NCI-H82 treated with DMSO at 0.1 percent for 48 hours (cell line): ENCODE measurements at regions not wholly inside any gene's neighbourhood (a gene's known extent, or its start where the extent isn't known, plus 50 kb on each side); places are given as distances from the start of the nearest gene placed in this dataset.

Experiments
- DNase-seq: peaks from one replicate; lab custom pipeline; 2025; ENCODE audit not compliant: unreplicated experiment; lab: John Stamatoyannopoulos, UW

DNA sequence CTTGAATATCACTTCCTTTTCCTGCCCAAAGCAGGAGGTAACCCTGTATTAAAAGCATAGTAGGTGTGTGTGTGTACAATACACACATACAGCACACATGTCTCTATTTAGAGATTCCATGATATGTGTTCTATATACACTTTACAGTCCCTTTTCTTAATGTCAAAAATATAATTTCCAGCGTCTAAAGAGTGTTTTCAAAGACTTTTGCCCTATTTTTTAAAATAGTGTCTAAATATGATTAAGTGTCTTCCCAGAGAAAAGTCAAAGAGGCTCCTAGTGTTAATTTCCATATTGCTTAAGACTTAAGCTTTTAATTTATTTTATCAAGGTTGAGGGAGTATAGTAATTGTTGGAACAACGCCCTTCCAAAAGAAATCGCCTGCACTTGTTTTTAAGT, 420.3 kb upstream of the POU3F3 start:
- DNase-seq, result no peak

DNA sequence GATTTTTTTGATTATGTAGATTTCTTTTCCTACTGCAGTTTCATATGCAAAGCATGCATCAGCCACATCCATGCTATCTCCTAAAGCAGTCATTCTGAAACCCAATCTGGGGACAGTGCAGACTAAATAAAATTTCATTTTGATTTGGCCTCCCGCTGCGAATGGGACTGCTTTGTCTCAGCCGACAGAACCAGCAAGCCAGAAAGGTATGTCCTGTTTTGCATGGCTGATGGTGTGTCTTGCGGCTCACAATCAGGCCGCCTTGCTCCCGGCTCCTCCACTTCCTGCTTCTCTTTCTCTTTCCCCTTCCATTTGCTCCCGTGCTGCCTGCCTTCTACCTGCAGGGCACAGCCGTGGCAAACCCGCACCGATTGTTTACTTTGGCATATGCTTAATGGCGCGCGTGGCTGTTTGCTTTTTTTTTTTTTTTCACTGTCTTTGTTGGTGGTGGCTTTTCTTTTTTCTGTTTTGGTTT, 419.6 kb upstream of the POU3F3 start:
- no peak for DNase-seq

DNA sequence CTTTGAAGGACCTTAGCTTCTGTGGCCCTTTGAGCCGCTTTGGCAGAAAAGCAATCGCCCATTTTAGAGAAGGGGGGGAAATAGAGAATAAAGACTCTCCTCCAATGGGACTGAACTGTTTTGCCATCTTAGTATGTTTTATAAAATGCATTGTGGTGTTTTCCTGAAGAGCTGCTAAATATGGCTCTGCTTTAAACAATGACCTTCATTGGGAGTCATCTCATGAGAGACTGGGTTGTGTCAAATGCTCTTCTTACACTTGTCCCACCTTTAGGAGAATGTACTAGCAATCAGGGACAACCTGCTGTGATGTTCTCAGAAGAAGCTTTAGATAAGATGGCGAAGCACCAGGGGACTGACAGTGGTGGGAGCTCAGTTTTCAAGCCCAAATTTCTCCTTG, 418.9 kb upstream of the POU3F3 start:
- DNase-seq, result no peak

DNA sequence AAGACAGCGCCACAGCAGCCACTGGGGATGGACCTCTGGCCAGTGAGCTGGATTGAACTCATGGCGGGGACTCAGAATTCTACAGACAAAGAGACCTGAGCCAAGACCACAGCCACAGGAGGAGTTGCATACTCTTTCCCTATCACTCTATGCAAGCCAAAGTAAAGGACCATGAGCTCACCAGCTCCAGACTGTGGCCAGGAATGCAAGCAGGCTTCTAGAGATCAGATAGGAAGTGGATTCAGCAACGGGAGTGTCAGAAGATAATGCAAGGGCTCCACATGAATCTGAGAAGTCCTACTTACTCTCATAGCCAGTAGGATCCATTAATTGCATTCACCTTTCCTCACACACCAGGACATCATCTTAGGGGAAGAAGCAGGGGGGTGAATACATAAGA, 415.4 kb upstream of the POU3F3 start:
- no peak for DNase-seq

DNA sequence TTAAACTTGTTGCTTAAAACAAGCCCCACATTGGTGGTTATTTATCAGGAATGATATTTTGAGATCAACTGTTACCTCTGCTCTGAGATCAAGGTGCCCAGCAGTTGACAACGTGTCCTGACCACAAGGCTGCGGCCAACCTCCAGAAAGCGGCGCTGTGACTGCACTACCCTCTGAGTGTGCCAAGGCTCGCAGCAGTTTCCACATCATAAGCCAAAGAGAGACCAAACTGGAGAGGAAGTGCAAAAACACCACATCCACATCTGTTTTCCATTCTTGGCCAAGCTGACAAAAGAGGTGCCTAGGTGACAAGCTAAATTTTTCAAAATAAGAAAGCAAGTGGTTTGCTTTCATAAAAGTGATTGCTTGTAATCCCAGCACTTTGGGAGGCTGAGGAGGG, 410.8 kb upstream of the POU3F3 start:
- no peak for DNase-seq

DNA sequence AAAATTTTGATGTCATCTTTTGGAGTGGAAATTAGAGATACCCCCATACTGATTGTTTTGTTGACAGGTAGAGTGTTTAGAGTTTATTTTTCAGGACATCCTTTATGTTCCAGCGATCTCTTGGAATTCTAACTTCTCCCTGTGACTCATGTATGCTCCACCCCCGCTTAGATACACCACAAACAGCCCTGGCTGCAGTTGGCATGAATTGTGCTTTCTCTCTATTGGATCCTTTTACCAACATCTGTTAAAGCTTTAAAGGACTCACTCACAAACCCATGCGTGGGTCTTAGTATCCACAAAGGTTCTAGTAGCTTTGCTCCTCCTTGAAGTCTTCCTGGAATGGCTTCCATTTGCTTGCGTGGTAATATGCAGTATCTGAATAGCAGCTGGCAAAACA, 409.5 kb upstream of the POU3F3 start:
- DNase-seq, result no peak

DNA sequence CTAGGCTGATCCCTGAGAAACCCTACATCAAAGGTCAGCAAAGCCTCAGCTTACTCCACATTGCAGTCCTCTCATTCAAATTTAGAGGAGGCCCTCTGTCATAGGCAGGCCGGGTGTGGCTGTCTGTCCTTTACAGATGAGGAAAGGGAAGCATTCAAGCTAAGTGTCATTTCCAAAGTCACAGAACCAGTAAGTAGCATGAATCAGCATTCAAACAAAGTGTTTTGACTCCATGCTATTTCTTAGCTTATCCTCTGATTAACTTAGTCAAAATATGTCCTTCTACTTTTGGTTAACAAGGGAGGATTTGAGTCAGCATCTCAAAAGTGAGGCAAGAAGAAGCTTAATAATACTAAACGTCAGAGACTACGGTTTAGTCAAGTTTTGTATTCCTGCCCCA, 409.0 kb upstream of the POU3F3 start:
- no peak for DNase-seq

DNA sequence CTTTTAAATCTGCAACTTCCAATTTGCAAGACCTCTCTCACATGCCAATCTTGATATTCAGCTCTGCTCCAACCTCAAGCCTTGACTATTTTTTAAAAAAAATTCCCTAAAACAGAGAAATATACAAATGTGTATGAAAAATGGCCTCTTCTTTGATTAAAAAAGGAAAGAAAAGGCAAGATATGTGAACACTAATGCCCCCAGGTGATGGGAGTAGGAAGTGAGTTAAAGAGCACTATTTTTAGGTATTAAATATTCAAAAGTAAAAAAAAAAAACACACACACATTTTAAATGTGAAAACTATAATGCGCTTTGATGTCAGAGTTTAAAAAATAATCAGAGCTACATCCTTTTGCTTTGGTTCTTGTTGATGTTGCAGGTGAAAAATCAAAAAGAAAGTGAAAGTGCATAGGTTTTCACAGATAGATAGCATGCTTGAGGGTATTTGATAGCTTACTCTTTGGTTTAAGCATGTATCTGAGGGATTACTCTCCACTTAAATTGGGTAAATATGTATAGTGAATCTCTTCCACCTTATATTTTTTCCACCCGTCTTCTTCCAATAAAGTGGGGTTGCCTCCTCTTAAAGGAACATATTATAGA, 406.0 kb upstream of the POU3F3 start:
- no peak for DNase-seq

DNA sequence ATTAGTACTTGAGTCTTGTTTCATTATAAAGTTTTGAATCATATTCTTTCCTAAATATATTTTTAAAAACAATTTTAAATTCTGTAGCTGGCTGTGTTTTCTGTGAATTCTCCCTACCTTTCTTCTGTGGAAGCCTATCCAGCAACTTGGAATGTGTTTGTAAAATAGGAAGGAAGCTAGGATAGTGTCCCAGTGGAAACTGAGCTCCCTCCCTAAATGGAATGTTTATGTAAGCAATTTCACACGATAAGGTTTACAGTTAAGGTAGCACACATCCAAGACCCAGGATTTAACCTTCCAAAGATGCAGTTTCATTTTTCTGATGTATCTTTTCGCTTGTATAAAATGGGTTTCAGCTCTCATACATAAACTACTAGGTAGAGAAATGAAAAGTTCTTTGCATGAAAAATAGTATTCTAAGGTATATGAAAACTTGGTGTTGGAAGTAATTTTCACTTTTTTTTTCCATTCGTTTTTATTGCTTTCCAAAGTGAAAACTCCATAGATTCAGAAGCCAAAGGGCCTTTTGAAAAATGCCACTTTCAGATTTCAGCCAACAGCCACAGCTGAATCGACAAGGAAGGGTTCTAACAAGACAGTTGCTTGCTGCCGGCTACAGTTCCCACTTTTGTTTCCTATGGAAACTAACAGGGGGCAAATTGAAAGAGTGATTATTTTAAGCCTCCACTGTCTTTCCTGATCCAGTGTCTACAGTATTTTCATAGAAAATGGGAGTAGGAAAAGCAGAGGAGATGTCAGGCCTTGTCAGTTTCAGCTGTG, 405.1 kb upstream of the POU3F3 start:
- DNase-seq, result no peak

DNA sequence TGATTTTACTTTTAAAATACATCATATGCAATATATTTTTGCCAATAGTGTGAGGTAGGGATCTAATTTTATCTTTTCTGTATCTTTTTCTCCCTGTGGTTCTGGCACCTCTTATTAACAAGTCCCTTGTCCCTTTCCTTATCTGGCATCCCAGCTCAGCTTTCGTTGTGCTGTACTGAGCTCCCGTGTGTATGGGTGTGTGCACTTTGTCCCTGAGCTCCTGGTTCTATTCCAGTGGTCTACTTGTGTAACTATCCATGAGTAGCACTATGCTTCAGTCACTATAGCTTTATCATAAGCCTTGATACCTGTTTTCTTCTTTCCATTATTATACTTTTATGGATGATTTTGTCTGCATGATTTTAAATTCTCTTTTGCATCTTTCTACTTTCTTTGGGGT, 401.4 kb upstream of the POU3F3 start:
- no peak for DNase-seq

DNA sequence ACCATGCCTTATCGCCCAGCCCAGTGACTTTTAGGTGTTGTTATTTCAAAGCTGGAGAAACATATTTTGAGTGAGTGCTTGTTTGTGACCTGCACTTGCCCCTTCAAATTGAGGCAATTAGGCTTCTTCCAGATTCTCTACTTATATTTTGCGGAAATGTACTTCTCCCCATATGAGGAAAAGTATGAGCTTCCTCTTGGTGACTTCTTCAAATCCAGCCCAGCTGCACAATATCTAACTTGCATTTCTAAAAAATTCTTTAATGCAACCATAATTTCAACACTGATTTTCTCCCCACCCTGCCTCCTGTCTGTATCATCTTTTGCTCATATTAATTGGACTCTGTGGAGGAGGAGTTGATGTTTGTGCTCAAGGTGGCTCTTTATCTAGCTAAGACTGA, 391.2 kb upstream of the POU3F3 start:
- no peak for DNase-seq

DNA sequence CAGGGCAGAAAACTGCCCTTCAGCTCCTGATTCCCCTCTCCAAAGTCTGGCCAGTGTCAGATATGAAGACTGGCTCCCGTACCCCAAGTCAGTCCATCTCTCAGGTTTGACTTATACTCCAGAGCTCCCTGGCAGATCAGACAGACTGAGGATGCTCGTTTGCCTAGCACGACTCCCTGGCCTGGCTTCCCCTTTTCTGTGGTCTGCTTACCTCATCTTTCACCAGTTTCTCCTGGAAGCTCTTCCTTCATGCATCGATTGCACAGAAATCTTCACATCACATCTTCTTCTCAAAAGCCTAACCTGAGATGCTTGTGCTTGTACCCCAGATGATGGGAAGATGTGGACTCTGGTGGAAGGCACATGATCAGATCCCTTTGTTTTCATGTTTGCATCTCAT, 387.9 kb upstream of the POU3F3 start:
- no peak for DNase-seq

DNA sequence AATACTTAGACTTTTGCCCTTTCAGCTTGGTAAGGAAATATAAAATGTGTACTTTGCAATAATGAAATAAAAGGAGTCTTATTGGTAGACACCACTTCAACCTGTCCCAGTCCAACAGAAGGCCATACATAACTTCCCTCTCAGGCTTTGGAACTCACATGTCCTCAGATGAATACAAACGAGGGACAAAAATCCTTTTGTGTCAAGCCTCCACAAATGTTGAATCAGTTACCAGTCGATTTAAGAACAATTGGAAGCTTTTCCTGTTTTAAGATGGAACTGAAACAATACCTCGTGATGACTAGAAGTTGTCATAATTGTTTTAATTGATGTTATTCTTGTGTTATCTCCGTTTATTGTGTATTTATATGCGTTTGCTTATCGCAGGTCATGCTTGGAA, 385.1 kb upstream of the POU3F3 start:
- no peak for DNase-seq

DNA sequence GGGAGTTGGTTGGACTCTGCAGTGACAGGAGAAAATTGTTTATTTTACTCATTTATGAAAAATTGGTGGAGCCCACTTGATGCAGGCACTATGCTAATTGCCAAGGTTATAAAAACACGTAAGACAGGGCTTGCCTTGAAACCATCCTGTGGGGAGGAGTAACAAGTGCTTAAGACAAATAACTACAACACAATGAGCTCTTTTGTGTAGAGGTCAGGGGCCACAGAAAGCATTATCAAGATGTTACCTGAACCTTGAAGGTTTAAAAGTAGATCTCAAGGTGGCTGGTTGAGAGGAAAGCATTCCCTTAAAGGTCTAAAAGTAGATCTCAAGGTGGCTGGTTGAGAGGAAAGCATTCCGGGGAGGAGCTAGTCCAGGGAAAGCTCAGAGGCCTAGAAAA, 381.8 kb upstream of the POU3F3 start:
- DNase-seq, result no peak

DNA sequence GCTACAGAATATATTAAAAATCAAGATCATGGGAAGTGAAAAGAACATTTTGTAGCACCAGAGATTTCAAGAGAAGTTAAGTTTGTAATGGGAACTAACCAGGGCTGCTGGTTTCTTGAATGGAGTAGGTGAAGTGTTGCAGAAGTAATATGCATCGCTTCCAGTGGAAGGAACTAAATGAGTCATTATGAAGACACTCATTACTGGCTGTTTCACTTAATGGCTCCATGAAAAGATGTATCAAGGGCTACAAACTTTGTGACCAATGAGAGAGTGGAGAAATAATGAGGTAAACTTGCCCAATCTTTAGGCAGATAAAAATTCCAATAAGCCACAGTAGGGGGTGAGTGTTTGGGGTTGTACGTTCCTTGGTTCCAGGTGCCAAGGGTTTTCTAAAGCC, 380.4 kb upstream of the POU3F3 start:
- no peak for DNase-seq

DNA sequence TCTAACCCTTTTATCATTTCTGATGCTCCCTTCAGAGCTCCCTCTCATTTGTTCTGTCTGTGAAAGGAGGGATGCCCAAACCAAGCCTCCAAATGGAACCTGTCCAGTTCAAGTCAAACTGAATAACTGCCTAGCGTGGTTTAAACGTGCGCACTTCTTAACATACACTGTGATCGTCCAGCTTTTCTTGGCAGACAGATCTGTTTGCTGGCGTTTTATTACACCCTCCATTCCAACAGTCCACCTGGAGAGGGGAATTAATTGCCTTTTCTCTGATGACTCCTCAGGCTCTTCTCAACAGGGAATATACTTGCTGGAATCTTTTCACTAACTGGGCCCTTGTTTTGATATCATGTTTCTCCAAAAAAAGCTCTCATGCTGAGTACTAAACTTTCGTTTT, 379.2 kb upstream of the POU3F3 start:
- no peak for DNase-seq

DNA sequence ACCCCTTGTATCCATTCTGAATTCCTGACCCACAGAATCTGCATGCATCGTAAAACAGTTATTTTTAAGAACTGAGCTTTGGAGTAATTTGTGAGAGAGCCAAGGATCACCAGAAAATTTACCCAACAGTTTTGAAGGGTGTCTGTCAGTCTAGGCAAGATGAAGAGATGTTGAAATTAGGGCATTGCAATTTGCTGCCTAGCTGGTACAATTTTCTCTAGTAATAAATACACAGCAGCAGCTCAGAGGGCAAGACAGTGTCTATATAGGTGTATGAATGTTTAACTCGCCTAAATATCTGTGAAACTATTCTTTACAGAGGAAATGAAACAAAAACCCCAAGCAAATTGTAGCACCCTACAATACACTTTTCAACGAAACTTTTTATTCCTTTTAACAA, 377.8 kb upstream of the POU3F3 start:
- DNase-seq, result no peak

DNA sequence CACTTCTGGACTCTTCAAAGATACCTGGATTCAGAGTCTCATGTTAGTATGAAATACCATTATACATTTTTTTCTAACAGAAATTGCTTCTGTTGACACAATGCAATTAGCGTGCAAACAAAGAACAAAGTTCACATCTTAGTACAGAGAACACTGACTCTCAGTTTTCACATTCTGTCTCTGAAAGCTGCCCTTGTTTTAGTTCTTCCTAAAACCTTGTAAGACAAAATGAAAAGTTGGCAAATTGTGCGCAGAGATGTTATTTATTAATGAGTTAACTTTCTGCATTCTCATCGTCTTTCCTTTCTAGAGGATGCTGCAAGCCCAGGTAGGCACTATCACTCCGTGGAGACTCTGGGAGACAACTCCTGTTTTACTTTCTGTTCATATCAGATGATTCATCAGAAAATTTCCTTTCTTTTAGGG, 377.3 kb upstream of the POU3F3 start:
- no peak for DNase-seq

DNA sequence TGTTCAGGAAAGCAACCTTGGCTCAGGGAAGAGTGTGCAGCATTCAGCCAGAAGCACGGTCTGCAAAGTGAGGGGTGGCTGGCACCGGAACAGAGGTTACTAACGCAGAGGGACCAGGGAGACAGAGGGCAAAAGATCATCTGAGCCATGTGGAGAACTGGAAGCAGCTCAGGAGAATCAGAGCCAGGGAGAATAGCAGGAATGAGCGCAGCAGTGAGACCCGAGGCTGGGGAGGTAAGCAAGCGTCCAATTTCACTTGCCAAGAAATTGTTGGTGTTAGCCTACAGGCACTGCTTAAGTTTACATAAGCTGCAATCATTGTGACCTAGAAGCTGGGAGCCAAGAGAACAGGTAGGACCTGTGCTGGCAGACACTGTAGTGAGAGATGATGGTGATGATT, 372.6 kb upstream of the POU3F3 start:
- DNase-seq, result no peak

DNA sequence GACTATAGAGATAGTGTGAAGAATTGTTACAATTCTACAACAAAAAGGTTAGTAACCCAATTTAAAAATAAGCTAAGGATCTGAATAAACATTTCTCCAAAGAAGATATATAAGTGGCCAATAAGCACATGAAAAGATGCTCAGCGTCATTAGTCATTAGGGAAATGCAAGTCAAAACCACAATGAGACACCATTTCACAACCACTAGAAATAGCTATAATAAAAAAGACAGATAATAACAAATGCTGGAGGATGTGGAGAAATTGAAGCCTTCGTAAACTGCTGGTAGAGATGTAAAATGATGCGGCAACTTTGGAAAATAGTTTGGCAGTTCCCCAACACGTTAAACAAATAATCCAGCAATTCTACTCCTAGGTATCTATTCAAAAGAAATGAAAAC, 366.5 kb upstream of the POU3F3 start:
- DNase-seq, result no peak

DNA sequence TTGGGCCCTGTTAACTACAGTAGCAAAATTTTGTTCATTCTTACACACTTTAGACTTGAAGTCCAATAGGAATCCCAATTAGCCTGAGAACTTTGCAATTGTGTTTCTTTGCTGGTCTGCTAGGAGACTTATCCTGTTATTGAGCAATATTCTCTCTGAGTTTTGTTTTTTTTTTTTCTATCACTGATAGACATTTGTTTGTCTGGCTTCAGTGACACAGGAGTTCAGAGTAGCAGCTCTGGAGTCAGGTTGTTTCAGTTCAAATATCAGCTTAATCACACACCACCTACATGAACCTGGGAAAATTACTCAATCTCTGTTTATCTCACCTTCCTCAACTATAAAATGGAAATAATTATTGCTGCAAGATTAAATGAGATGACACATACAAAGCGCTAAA, 360.2 kb upstream of the POU3F3 start:
- no peak for DNase-seq

DNA sequence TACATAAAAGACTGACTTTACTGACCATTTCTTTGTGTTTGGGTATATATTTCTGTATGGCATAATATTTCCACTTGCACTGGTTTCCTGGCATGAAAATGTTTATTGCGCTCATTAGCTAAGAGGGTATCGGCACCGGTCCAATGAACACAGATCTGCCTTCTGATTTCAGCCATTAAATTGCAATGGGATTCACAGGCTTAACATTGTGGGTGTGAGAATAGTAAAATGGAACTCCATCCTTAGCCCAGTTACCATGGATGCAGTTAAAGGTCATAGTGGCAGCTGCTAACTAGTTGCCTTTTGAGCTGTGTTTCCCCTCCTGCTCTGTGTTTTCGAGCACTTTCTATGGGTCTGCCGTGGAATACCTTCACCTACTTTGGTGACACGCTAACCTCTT, 352.6 kb upstream of the POU3F3 start:
- no peak for DNase-seq

DNA sequence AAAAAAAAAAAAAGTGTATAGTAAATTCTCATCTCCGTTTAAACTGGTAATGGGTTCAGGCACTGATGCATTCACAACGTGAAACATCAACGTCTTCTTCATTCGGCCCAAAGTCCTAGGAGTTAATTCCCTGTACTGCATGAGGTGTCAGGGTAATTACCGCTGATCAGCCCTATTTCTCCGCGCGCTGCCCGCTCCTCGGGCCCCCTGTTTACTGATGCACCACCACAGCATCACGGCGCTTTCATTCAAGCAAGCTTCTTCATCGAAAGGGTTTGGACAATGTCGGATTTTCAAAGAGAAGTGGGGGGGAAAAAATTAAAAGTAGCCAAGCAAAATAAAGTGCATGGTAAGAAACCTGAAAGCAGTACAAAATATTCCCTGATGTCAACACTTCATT, 352.0 kb upstream of the POU3F3 start:
- DNase-seq, result no peak
